Suppressor macrophage treated with lipopolysaccharide for 4 hours (primary cell): ENCODE measurements at regions not wholly inside any gene's neighbourhood (a gene's known extent, or its start where the extent isn't known, plus 50 kb on each side); places are given as distances from the start of the nearest gene placed in this dataset.
A peak's percentile ranks its signal among the peaks of the same experiment; 100 is the strongest.

Experiments
- DNase-seq: peaks from one replicate; pipeline ENCODE4 v3.0.0-alpha.2; 2020

DNA sequence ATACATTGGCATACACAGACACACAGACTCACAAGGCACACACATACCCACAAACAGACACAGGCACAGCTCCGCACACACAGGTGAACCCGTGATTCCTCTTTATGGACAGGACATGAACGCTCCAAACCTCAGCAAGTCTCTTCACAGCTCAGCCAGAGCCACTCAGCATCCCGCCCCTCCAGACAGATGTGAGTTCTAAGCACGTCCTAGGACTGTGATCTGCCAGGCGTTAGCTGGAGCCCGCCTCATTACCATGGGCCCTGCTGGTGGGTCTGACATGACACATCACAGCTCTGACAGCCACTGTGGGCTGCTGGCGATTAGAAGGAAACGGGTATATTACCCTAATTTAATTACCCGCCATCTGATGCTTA, 176.7 kb upstream of the PPP2R2D start:
- DNase-seq, result no peak

DNA sequence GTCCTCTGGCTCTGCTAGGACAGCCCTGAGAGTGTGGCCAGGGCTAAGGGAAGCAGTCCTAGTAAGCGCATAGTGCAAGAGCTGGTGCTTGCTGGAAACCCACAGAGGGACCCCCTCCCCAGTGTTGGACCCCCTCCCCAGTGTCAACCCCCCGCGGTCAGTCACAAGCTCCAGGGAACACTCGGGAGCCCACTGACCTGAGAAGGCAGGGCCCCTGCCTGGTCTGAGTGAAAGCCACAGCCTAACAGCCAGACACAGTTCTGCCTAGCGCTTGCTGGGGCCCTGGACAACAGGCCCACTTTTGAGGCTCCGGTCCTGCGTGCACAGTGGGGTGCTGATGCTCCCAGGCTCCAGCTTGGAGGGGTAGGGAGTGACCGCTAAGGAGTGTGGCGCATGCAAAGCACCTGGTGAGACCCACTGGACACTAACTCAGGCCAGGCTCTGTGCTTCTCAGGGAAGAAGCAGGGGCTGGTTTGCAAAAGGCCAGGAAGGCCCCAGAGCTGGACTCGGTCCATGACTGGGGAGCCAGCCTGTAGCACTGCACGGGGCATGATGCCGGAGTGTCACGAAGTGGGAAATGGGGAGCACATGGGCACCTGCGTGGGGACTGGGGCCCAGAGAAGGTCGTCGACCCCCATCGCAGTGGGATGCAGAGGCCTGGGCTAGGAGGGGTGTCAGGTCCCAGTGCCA, 175.8 kb upstream of the PPP2R2D start:
- DNase-seq, result no peak

DNA sequence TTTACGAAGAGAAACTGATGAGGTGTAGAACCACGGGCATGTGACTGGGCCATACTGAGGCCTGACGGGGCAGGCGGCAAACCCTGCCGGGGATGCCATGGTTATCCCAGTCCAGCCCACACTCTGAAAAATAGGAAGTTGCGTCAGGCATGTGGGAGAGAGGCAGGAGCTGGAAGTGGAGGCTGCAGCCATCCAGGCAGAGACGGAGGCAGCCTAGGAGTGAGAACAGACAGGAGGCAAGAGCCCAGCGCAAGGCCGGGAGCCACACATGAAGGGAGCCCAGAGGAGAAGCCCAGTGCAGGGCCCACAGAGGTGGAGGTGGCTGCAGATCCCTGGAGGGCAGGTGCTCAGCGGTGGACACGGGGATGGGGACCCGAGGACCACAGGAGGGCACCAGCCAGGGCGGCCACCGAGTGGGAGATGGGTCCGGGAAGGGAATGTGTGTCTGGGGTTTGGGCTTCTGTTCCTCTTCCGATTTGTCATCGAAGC, 175.2 kb upstream of the PPP2R2D start:
- peak; percentile 36 for DNase-seq

DNA sequence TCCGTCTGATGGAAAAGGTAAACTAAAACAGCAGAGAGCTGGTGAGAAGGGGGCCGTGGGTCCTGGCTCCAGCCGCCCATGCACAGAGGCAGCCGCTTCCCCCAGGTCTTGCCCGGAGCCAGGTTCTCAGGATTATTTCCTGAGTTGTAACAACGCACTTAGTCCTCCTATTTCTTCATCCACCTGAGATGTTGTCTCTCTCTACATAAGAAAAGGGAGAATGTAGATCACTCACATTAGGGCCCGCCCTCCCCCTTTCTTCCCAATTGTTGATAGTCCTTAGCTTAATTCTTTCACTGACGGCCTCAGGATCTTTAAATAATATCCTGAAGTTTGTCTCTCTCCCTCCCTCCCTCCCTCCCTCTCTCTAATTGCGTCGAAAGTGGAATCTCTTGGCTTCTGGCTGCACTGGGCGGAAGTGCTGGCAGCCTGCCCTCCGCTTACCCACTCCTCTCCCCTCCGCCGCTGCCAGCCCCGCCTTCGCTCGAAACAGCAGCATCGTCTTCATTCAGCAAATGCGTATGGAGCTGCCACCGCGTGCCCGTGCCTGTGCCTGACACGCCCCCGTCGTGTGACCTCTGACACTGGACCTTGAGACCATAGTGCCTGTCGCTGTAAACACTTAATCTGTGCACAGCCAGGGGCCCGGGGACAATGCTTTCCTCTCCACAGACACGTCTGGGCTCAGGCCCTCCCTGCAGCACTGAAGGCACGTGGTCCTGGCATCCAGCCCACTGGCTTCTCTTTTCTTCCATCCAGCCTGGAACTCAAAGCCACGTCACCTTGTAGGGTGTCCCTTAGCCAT, 174.5 kb upstream of the PPP2R2D start:
- DNase-seq, result peak; percentile 21

DNA sequence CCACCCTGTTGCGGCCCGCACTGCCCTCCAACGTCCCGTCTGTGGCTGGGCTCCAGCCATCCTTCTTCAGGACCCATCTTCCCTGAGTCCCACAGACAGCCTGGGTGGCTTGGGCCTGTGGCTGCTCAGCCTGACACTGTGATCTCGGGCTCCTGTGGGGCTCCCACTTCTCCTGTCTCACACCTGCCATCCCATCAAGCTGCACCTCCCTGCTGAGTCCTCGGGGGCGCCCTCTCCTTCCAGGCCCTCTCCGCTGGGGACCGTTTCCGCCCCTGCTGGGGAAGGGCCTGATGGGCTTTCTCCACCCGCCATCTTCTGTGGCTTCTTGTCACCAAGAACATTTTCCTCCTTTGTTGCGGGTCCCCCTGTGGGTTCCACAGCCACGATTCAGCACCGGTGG, 173.8 kb upstream of the PPP2R2D start:
- DNase-seq, result no peak

DNA sequence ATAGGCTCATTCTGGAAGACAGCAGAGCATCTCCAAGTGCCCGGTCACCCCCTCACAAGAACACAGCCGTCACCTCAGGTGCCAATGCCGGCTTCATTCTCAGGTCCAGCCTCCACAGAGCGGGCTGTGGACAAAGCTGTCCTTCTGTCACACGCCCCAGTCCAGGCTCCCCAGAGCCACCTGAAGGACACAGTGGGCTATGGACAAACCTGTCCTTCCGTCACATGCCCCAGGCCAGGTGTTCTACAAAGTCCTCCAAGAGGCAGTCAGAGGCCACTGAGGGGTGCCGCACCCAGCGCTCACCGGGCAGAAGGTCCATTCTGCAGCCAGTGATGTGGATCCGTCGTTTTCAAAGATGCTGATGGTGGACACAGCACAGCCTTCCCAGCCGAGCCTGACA, 173.2 kb upstream of the PPP2R2D start:
- no peak for DNase-seq

DNA sequence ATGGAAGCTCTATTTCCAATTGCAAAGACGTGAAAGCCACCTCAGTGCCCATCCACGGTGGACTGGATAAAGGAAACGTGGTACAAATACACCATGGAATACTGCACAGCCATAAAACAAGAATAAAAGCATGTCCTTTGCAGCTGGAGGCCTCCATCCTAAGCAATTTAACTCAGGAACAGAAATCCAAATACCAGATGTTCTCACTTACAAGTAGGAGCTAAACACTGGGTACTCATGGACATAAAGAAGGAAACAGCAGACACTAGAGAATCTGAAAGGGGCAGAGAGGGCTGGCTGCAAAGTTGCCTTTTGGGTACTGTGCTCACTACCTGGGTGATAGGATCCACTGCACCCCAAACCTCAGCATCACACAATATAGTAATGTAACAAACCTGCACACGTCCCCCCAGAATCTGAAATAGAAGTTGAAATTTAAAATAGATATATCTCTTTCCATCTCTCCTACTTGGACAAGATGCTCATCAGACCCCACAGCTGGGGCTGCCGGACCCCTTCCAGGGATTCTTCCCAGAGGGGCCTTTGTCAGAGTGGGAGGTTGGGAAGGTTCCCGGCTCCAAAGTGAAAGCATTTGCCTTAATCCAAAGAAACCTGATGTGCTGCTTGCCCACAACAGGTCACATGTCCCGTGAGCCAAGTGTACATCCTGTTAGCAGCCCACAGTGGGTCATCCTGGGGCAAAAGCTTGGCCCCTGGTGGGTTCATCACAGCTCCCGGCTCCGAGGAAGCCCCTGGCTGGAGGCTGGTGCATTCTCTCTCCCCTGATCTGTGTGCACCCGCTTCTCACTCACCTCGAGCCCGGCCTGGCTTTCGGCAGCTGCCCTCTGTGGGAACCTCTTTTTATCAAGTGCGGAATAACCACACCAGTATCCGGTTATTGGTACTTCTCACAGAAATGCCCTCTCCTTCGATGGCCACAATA, 172.3 kb upstream of the PPP2R2D start:
- DNase-seq, result no peak

DNA sequence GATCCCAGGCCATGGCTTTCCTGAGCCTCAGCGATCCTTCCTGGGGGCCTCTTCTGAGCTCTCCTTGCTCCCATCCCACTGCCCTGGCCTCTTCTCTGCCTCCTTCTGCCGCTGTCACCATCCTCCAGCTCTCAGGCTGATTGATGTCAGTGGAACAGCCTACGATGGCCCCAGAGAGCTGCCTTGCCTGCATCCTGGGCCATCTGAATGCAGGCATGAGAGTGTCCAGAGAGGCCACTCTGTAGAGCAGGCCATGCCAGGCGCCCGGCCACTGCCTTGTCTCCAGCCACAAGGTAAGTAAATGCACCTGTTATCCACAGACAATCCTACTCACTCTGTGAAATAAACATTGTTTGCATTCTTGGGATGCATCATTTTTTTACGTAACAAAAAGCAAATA, 171.4 kb upstream of the PPP2R2D start:
- DNase-seq, result no peak

DNA sequence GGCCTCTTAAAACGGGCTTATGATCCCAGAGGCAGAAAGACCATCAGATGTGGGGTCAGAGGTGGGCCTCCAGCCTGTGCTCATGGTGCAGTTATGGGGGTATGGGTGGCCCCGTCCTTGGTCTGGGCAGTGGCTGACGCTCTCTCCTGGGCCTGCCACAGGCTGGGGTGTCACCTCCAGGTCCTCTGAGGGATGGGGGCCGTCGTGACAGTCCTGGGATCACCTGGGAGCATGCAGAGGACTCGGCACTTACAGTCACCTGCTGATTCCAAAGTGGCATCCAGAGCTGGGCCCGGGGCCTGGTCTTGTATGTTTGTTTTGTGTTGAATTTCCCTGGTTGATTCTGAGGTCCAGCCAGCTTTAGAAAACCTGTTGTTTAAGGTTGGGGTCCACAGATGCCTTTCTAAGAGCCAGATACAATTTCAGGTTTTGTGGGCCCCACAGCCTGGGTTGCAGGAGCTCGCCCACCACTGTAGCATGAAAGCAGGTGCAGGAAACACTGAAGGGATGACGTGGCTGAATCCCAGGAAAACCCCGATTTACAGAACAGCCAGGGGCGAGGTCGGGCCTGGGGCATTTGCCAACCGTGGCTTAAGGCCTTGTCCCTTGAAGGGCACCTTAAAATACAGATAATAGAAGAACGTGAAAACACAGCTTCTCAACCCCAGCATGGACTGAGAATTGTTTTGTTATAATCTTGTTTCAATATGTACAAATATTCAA, 170.7 kb upstream of the PPP2R2D start:
- DNase-seq, result no peak

DNA sequence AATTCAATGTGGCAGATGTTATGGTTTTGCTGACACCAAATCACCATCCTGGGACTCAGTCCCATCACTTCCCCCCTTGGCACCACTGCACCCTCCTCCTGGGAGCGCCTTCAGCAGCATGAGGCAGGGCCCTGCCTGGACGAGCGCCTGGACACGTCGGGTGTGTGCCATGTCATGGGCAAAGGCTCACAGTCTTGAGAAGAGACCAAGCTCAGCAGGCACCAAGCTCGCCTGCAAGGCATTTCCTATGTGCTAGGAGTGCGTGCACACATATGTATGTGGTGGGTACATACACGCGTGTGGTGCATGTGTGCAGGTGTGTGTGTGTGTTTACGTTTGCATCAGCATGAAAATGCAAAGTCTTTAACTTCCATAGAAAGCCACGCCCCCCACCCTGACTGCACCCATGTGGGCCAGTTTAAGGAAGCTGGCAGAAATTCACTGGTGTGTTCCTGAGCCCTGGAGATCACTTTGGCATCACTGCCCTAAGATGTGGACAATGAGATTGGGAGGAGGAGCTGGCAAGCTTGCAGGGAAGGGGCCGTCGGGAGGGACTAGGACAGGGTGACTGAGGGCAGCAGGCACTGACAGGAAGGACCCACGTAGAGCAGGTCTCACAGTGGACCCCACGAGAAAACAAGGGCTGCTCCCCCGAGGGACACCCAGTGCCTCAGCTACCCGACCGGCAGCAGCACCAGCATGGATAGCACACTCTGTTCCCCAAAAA, 169.9 kb upstream of the PPP2R2D start:
- no peak for DNase-seq

DNA sequence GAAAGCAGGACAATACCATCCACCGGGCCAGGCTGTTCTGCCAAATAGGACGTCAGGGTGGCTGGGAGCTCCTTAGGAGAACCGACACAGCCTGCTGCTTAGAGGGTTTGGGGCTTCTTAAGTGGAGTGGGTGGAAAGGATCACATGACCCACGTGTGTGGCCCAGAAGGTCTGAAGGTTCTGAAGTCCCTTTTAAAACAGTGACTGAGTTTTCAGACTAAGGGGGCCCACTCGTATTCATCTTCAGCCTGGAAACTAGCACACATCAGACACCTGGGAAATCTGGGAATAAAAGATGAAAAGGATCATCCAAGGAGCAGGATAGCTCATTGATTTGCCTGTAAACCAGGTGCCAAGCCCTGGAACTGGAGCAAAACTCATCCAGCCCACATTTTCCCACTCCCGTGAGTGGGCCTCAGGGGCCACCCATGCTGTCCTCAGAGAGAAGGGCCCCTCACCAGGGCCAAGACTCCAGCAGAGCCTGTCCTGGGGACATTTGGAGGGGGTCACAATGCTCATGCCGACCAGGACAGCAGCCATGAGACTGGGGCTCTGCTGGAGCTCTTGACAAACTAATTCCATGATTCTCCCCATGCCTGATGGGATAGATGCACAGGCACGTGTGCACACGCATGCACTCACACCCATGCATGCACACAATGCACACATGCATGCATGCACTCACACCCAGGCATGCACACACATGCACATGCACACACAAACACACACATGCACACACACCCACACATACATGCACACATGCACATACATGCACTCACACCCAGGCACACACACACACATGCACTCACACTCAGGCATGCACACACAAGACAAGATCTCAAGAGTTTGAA, 168.8 kb upstream of the PPP2R2D start:
- DNase-seq, result no peak

DNA sequence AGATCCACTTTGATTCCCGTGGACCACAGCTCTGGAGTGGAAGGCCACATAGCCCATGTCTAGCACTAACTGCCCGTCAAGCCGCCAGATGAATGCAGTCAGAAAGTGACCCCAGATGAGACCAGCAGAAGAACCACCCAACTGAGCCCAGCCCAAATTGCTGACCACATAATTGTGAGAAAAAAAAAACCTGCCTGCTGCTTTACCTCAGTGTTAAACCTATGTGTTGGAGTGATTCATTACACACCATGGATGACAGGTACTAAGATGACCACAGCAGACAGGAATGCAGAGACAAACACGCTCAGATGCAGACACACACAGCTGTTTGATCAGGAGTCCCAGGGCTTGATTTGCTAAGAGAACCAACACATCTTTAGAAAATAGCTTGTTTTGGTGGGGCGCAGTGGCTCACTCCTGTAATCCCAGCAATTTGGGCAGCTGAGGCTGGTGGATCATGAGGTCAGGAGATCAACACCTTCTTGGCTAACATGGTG, 168.1 kb upstream of the PPP2R2D start:
- no peak for DNase-seq

DNA sequence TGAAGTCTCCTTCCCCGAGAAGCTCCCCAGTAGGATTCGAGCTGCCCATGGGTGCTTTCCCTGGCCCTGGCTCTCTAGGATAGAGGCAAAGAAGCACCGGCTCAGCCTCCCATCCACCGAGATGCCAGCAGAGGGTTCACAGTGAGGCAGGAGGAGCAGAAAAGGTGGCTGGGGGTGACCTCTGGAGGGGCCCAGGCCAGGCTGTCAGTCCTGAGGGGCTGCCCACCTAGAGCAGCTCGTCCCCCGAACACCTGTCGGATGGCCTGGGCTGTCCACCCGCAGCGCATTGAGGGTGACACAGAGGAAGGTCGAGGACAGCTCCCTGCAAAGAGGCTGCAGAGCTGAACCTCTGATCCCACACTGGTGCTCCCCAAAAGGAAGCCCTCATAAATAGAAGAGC, 167.2 kb upstream of the PPP2R2D start:
- DNase-seq, result no peak

DNA sequence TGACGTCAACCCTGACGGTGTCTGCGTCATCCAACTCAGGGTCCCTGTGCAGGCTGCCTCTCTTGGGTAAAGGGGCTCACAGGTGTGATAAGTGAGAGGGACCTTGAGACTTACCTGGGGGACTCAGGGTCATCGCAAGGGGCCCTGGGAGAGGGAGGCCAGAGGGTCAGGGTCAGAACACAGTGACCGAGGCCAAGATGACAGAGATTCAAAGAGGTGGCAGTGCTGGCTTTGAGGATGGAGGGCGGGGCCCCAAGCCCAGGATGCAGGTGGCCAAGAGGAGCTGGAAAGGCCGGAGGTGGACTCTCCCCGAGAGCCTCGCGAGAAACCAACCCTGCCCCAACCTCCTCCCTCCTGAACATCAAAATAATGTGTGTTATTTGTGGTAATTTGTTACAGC, 165.2 kb upstream of the PPP2R2D start:
- no peak for DNase-seq

DNA sequence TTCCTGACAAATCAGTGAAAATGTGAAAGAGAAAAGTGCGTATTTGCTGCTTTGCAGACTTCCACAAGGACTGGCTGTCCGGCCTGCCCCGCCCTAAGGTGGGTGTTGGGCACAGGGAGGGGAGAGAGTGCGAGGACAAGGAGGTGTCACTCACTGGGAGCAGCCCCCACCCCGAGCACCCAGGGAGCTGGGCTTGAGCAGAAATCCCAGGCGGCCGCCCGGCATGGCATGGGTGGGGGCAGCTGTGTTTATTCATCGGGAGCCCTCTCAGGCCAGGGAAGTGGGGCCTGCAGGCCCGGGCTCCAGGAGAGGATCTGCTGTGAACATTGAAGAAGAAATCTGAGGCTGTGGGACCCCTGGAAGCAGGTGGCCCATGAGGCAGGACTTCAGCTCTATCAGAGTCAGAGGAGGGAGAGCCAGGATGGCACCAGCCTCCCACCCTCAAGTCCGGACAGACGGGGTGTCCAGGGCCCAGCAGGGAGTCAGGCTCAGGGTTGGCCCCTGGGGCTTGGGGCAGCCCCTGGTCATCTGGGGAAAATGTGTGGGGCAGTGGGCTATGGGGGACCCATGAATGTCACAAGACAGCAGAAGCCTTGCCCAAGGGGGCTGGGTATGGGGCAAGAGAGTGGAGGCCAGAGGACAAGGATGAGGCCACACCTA, 164.4 kb upstream of the PPP2R2D start:
- no peak for DNase-seq

DNA sequence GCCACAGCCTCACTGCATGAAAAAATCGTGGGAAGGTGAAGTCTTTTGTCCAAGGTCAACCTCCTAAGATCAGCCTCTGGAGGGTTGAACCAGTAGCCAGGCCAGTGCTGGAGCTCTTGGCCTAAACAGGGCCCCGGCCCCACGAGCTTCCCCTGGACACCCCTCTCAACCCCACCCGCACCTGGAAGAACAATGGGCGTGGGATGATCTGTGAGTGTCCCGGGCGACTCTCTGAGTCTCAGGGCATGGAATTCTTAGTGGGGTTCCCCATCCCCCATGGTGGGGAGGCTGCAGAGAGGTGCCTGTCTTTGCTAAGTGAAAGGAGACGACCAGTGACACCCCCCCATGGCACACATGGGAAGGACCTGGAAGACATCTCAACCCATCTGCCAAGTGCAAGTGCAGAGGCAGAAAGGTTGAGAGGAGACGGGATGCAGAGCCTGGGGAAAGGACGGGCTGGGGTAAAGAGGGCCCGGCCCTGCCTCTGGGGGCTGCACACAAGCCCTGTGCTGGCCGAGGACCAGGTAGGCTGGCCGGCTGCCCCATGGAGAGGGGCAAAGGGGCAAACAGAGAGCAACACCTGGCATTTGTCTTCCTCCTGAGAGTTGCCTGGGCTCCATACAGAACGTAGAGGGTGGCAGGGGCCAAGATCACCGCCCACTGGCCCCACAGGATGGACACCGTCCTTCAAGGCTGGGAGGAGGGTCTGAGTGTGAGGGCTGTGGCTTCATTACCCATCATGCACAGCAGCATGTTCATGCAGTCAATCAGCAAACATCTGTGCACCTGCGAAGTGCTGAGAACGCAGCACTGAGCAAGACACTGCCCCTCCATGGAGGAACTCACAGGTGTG, 163.0 kb upstream of the PPP2R2D start:
- DNase-seq, result no peak

DNA sequence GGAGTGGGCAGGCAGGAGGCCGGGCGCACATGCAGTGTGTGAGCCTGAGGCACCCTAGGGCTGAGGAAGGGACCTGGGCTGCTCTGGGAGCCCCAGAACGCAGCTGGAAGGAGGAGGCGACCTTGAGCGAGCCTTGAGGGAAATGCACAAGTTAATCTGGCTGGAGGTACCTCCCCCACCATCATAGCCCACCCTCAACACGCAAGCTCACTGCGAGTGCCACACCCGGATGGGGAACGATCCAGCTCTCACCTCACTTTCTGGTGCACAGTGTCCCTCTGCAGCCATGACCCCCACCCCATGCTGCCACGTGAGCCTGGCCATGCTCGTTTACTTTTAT, 162.4 kb upstream of the PPP2R2D start:
- DNase-seq, result no peak

DNA sequence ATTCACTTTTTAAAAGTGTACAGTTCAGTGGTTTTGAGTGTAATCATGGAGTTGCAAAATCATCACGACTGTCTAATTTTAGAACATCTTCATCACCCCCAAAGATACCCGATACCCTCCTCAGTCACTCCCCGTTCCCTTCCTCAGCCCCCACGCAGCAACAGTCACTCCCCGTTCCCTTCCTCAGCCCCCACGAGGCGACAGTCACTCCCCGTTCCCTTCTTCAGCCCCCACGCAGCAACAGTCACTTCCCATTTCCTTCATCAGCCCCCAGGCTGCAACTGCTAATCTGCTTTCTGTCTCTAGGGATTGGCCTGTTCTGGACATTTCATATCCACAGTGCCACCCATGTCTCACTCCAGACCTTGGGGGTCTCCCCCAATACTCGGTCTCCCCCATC, 161.6 kb upstream of the PPP2R2D start:
- peak; percentile 49 for DNase-seq

DNA sequence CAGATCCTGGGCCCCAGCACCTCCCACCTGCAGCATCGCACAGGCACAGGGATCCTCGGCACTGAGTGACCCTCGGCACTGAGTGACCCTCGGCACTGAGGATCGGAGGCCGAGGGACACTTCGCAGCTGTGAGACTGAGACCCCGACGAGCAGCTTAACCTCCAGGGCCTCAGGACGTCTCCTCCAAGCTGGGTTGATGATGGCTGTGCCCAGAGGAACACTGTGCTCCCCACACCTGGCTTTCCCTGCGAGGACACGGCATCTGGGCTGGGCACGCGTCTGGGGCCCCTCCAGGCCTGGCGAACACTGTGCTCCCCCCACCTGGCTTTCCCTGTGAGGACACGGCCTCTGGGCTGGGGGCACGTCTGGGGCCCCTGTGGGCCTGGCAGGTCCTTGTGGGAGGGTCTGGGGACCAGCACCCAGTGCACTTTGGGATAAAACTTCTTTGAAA, 158.3 kb upstream of the PPP2R2D start:
- no peak for DNase-seq
